NK-92 treated with Interleukin-12 subunit alpha and Interleukin-12 subunit beta, amount 100 ng/mL, for 24 hours (cell line): ENCODE measurements at regions not wholly inside any gene's neighbourhood (a gene's known extent, or its start where the extent isn't known, plus 50 kb on each side); places are given as distances from the start of the nearest gene placed in this dataset.
"Not testable (repeated sequence)": the region's sequence is repeated elsewhere in the genome, so short reads cannot be mapped to it uniquely, and the experiment has no call there.

Experiments used
- DNase-seq: peaks from one replicate; lab custom pipeline; 2025; lab: John Stamatoyannopoulos, UW

GRCh38 chr11:80944758-80945157 is 1503.9 kb upstream of the TENM4 start:
- no peak for DNase-seq

GRCh38 chr11:80943226-80943625 is 1502.4 kb upstream of the TENM4 start:
- DNase-seq: no peak

- no peak for DNase-seq
Measured at GRCh38 chr11:80937842-80938241, 1497.0 kb upstream of the TENM4 start.

GRCh38 chr11:80930038-80930437 is 1489.2 kb upstream of the TENM4 start:
- DNase-seq: no peak

GRCh38 chr11:80929031-80929805 is 1488.4 kb upstream of the TENM4 start:
- DNase-seq: no peak

- no peak for DNase-seq
Measured at GRCh38 chr11:80925321-80925720, 1484.5 kb upstream of the TENM4 start.

GRCh38 chr11:80921310-80921709 is 1480.5 kb upstream of the TENM4 start:
- DNase-seq: not testable (repeated sequence)

- DNase-seq: no peak
Measured at GRCh38 chr11:80916173-80916798, 1475.5 kb upstream of the TENM4 start.

GRCh38 chr11:80914311-80914710 is 1473.5 kb upstream of the TENM4 start:
- no peak for DNase-seq

GRCh38 chr11:80911666-80912065 is 1470.8 kb upstream of the TENM4 start:
- DNase-seq: no peak

- no peak for DNase-seq
Measured at GRCh38 chr11:80900265-80900664, 1459.4 kb upstream of the TENM4 start.

- no peak for DNase-seq
Measured at GRCh38 chr11:80899381-80899780, 1458.6 kb upstream of the TENM4 start.

GRCh38 chr11:80898910-80899309 is 1458.1 kb upstream of the TENM4 start:
- DNase-seq: no peak

GRCh38 chr11:80886684-80887083 is 1445.9 kb upstream of the TENM4 start:
- DNase-seq: no peak

GRCh38 chr11:80873310-80873999 is 1432.6 kb upstream of the TENM4 start:
- DNase-seq: no peak

- DNase-seq: no peak
Measured at GRCh38 chr11:80872116-80872728, 1431.4 kb upstream of the TENM4 start.

- DNase-seq: no peak
Measured at GRCh38 chr11:80868831-80869230, 1428.0 kb upstream of the TENM4 start.

- no peak for DNase-seq
Measured at GRCh38 chr11:80862011-80862410, 1421.2 kb upstream of the TENM4 start.

GRCh38 chr11:80861193-80861592 is 1420.4 kb upstream of the TENM4 start:
- no peak for DNase-seq

- no peak for DNase-seq
Measured at GRCh38 chr11:80860632-80861031, 1419.8 kb upstream of the TENM4 start.

- no peak for DNase-seq
Measured at GRCh38 chr11:80856066-80856465, 1415.2 kb upstream of the TENM4 start.

- DNase-seq: no peak
Measured at GRCh38 chr11:80855426-80855825, 1414.6 kb upstream of the TENM4 start.

- no peak for DNase-seq
Measured at GRCh38 chr11:80849253-80849652, 1408.4 kb upstream of the TENM4 start.
